A673 (cell line): ENCODE measurements at regions not wholly inside any gene's neighbourhood (a gene's known extent, or its start where the extent isn't known, plus 50 kb on each side); places are given as distances from the start of the nearest gene placed in this dataset.

ENCODE experiments used
- CTCF ChIP-seq: fragments of 300-800, 200-600 bp; sonication (generic); conservative IDR thresholded peaks from 2 replicates; pipeline ENCODE4 v1.5.1; 2017; ENCODE audit warnings: low read depth, mild to moderate bottlenecking, antibody characterized with exemption, low read length, moderate library complexity, mixed read lengths
- EZH2 ChIP-seq: fragments of 200-600 bp; sonication (generic); IDR thresholded peaks from 2 replicates; pipeline ENCODE4 v1.6.1; 2017; ENCODE audit warnings: borderline replicate concordance, low read depth, mild to moderate bottlenecking, mixed read lengths, antibody characterized with exemption, low read length; ENCODE audit not compliant: poor library complexity, severe bottlenecking

GRCh38 chr2:236769981-236770671 is 200.5 kb downstream of the ACKR3 start:
- TF ChIP-seq CTCF (no peak), EZH2 (no peak)
